GM21381 (cell line): ENCODE measurements at regions not wholly inside any gene's neighbourhood (a gene's known extent, or its start where the extent isn't known, plus 50 kb on each side); places are given as distances from the start of the nearest gene placed in this dataset.
"Not testable (repeated sequence)": the region's sequence is repeated elsewhere in the genome, so short reads cannot be mapped to it uniquely, and the experiment has no call there.

ENCODE experiments used
- ATAC-seq: cut with Tn5 transposase; IDR thresholded peaks from one replicate; pipeline ENCODE4 v1.9.1; 2021; ENCODE audit warnings: mild to moderate bottlenecking, moderate library complexity; ENCODE audit not compliant: unreplicated experiment

DNA sequence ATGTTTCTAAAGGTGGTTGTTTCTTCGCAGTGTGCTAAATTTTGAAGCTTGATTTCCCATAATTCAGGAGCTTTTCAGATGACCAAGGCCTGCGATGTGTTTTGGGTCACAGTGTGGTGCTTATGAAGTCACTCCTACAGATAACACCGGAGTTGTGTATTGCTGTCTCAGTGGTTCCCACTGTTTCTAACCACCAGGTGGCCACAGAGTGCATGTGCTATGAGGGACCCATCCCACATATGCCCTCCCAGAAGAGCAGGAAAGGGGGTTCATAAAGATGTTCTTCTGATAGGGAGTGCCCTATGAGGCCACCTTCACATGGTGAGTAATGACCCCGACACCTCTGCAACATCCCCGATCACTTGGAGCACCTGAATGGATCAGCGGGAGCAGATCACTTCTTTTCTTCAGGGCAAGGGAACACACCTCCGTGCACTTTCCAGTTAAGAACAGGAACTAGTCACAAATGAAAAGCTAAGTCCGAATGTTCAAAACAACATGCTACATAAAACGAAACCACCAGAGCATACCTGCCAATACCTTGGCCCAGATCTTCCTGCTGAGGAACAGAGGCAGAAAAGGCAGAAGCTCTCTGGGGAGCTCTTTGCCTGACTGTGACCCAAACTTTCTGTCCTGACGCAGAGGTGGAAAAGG lies 262.1 kb downstream of the FAM72C start:
- not testable (repeated sequence) for ATAC-seq

DNA sequence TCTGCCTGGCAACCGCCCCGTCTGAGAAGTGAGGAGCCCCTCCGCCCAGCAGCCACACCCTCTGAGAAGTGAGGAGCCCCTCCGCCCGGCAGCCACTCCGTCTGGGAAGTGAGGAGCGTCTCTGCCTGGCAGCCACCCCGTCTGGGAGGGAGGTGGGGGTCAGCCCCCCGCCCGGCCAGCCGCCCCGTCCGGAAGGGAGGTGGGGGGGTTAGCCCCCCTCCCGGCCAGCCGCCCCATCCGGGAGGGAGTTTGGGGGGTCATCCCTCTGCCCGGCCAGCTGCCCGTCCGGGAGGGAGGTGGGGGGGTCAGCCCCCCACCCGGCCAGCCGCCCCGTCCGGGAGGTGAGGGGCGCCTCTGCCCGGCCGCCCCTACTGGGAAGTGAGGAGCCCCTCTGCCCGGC lies 269.0 kb downstream of the FAM72C start:
- ATAC-seq: not testable (repeated sequence)

DNA sequence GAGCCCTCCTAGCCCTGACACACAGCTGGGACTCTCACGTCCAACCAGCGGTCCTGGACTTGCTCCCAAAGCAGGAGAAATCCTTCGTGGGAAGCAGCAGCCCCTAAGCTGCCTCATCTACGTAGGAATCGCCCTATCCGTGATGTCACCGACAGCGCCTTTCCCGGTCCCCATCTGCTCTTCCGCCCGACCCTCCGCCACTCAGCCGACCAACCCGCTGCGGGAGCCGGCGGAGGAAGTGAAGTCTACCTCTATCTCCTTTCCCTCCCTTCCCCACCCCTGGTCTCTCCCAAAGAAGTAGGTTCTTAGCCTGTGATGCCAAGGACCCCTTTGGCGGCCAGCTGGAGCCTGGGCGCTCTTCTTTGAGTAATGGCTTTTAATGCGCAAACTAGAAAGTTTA lies 272.1 kb downstream of the FAM72C start:
- no peak for ATAC-seq

DNA sequence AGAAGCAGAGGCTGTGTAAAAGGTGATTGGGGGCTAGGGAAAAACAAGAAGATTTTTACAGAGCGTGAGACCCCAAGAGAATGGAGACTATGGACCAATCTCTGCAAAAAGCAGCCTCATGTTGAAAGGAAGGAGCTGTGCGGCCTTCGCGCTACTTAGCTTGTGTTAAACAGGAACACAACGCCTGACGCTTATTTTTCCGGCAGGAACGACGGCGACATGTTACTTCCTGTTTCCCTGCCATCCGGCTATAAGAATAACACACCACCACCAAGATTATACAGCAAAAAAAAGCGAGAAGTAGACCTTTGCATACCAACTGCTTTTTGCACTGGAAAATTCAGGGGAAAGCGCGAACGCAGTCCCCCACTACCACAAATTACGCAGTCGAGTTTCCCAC lies 272.7 kb downstream of the FAM72C start:
- no peak for ATAC-seq

DNA sequence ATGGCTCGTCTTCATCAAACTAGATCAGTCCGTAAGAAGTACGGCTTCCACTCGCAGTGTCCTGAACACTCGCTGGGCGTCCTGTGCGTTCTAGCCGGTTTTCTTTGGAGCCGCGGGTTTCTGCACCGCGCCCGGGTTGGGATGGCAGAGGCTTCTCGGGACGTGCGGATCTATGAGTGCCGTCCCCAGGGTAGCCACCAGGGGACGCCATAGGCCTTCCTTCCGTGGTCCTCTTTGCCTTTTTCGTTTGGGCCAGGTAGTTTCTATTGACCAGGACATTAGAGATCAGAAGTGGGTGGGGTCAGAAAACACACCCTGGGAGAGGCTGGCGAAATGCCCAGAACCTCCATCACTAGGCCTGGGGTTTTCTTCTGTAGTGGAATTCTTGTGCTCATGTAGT lies 273.8 kb downstream of the FAM72C start:
- ATAC-seq: no peak

DNA sequence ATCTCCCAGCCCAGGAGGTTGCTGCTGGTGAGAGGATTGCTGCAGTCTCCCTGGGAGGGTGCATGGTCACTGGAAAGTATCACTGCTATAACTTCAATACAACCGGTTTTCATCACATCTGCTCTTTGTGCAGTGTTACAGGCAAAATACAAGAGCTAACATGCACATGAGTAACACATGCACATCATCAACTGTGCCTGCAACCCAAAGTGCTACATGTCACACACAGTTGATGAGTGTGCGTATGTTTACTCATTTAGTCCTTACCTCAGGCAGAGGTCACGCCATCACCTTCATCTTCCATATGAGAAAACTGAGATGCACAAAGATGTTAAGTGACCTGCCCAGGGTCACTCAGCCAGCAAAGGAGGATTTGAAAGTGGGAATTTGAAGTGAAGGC lies 277.7 kb downstream of the FAM72C start:
- ATAC-seq: no peak

DNA sequence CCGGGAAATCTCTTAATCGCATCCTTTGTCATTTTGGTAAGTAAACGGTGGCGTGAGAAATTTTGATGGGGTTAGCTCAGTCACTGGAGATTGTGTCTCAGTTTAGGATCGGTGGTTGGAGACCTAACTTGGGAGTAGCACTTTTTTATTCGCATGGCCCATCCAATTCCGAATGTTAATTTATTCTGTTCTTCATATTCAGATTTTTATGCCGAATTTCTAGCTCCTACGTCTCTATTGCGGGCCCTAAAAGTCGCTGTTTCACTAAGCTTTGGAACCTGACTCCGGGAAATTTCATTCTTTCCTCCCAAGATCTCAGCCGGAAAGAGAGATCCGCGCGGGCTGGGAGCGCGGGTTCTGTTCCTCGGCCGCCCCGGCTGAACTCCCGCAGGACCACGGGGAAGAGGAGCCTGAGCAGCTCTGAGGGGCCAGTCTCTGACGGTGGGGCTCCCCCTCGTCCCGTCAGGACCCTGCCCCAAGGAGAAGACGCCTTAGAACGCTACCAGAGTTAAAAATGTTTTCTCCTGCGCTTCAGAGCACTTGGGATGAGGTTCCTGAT lies 279.7 kb downstream of the FAM72C start:
- no peak for ATAC-seq

DNA sequence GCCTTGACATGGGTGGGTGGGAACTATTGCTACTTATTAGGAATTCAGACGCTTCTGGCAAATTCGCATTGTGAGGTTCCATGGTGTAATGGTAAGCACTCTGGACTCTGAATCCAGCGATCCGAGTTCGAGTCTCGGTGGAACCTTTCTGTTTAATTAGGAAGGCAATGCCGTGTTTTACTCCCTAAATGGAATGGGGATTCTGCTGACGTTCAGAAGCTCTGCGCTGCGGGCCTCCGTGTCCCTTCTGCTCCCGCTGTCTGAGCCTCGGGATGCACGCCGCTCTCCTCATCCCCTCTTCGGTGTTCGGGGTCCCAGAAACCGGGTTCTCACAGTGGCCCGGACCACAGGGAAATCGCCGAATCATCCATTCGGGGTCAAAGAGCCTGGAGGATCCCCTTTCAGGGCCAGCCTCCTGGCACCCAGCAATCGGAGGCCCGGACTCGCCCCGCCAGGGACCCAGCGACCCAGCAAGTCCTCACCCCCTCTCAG lies 280.3 kb downstream of the FAM72C start:
- ATAC-seq: no peak

DNA sequence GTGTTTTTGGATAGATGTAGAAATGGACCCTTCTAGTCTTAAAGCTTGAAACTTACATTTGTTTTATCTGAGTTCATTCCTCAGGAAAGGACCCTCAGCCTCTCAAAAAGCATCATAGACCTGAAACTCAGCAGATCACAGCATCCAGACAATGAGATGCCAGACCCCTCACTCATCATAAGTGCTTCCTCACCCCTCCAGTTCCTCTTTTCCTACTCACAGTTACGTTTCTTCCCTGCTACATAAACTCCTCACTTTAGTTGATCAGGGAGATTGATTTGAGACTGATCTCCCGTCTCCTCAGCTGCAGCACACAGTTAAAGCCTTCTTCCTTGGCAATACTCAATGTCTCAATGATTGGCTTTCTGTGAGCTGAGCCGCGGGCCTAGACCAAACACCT lies 282.0 kb downstream of the FAM72C start:
- no peak for ATAC-seq

DNA sequence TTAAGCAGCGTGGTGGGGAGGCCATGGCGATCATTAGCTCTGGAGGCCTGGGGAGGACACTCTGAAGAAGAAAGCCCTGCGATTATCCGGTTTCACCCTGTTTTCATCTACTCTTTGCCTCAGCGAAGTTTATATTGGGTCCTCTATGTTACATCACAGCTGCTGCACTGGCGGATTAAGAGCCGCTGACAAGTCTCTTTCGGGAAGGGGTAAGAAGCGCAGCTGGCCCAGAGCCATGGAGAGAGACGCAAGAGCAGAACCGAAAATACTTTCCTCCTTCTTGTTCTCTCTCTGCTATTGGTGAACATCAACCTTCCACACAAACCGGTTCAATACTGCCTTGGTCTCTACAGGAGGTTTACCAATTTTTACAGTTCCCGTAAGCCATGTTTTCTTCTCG lies 291.5 kb downstream of the FAM72C start:
- ATAC-seq: no peak

DNA sequence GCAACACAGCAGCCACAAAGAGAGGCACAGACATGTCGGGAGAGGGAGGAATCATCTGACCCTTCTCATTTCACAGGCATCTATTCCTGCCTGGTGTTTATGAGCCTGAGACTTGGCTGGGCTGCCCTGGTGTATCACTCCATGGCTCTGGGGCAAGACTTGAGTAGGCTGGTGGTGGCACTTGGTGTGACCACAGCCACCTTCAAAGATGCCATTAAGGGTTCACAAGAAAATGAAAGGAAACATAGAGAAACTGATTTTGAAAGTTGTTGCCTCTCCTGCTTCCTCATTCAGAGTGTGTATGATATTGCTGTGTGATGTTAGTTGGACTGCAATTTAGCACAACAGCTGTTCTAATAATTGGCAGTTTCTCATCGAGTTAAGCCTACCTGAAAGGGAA lies 298.8 kb downstream of the FAM72C start:
- ATAC-seq: no peak

DNA sequence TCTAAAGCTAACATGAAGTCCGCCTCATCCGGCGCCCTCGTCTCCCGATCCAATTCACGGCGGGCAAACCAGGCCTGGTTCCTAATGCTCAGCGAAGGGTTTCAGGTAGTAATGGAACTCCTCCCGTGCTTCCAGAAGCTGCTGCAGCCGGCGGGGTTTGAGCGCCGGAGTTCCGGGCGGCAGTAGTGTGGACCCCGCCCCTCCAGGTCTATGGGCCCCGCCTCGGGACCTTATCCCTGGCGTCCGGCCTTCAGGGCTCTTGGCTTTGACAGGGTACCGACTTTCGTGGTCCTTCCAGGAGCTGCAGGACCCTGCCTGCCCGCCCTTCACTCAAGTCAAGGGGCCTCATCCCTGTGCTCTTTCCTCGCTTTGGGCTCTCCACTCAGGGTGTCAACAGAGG lies 304.1 kb downstream of the FAM72C start:
- ATAC-seq: no peak

DNA sequence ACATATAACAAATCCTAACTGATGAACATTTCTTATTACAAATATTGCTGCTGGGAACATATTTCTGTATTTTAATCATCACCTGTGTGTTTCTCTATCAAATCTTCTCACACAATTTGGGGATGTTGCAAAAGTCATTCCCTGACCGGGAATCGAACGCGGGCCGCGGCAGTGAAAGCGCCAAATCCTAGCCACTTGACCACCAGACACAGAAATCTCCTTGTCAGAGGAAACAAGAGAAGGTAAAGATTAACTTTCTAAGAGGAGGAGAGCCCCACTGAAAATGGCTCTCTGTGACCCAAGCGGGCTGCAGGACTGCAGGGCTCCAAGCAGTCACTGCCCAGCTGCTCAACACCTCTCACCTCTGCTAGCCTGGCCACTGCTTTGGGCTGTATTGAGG lies 304.9 kb downstream of the FAM72C start:
- no peak for ATAC-seq

DNA sequence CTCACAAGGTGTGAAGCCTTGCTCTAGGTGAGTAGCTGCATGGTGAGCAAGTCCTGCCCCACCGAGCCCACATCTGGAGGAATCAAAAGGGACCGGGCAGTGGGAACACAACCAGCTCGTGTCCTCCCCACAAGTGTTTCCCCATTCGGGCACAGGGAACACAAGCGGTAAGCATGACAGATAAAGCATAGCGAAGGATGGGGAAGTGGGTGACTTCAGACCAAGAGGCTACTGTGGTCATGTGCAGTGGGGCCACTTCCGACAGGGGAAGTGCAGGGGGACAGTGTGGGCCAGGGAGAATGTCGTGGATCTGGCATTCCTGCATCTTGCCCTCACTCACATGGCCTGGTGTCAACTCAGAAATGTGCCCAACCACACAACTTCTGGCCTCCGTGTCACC lies 306.2 kb downstream of the FAM72C start:
- ATAC-seq: no peak

DNA sequence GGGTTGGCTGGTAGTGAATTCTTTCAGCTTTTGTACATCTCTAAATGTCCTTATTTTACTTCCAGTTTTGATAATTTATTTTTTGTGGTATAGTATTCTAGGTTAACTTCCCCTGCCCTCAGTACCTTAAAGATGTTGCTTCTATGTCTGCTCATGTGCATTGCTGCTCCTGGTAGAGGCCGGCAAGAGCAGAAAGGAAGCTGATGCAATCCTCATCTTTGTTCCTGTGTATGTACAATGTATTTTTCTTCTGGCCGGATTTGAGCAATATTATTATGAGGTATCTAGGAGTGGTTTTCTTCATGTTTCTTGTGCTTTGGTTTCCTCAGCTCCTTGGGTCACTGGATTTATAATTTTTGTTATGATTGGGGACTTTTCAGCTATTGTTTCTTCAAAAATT lies 308.7 kb downstream of the FAM72C start:
- not testable (repeated sequence) for ATAC-seq

DNA sequence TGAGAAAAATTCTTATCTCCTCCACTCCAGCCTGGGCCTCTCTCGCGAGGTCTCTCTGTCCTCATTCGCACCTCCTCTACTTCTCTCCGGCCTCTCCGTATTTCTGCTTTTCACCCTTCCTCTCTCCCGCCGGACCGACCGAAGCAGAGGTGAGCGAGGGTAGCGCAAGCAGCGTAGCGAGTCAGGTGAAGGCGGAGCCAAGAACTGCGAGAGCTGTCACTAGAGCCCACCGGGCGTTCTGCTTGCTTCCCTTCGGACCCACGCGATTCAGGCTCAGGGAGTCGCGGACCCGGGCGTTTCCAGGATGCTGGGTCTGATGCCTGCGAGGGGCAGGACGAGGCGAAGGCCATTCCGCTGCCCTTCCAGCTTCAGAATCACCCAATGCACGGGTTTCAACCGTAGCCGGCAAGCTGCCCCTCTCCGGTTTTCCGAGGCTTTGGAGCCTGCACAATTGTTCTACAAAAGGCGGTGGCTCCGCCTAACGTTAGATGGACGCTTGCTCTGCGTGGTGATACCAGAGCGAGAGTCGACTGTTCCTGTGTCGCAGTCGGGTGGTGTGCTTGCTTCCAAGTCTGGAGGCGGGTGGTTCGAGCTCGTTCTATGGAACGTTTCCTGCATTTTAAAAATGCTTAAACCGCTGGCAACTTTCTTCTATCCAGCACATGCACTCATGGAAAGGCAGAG lies 310.2 kb downstream of the FAM72C start:
- ATAC-seq: no peak

DNA sequence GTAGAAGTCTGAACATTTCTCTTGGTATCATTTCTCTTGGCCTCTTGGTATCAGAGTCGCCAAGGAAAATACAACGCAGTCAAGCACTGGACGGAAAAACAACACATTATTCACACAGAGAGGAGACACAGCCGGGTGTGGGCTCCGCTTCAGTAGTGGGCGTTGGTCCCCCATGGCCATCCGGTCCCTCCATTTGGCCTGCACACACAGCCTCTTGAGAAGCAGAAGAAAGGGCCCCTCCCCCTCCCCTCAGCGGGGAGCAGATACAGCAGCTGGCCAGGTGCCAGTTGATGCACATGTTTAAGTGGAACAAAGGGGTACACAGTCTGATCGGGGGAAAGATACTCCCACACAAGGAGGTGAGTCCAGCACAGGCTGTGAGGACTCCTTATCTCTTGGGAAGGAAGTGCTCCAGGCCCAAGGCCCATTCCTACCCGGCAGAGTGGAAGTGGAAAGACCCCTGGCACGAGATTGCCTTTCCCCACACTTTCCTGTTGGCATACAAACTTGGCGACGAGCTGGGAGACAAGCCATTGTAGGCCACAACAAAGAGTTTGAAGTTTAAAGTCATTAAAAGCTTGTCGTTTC lies 311.3 kb downstream of the FAM72C start:
- no peak for ATAC-seq

DNA sequence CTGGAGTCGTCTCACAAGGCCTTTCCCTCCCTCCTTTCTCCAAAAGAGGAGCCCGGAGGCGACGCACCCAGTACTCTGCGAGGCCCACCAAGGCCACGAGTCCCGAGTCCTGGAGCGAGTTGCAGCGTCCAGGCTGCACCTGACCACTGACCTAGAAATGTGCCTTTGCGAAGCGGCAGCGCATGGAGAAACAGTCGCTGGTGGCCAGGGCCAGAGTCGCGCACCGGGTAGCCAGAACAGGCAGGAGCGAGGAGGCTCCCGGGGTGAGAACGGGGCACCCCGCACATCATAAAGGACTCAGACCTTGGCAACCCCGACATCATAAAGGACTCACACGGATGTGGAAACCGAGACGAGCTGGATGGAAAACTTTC lies 318.4 kb downstream of the FAM72C start:
- ATAC-seq: no peak

DNA sequence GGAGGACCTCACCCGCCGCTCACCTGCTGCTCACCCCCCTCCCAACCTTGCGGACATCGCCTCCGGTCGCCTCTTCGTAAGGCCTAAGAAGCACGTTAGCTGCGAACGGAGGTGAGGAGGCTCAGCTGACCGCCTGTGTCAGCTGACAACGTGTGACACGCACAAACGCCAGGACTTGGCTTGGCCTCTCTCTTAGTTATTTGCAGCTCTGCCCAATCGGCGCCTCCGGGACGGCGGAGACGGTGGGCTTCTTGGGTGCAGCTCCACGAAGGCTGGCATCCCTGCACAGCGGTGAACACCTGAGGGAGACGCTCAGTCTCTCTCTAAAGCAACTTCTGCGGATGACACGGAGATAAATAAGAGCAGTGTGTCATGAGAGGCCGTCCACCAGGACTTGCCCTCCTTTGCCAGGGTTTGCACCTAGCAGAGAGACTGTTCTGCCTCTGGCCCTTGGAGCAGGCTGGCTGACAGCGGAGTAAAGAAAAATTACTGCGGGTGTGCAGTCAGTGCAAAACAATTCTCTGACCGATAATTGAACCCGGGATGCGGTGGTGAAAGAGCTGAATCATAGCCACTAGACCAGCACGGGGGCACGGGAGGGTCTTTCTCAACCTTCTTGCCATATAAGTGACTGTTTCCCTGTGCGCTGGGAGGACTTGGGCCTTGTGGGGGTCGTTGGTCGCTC lies 318.9 kb downstream of the FAM72C start:
- no peak for ATAC-seq

DNA sequence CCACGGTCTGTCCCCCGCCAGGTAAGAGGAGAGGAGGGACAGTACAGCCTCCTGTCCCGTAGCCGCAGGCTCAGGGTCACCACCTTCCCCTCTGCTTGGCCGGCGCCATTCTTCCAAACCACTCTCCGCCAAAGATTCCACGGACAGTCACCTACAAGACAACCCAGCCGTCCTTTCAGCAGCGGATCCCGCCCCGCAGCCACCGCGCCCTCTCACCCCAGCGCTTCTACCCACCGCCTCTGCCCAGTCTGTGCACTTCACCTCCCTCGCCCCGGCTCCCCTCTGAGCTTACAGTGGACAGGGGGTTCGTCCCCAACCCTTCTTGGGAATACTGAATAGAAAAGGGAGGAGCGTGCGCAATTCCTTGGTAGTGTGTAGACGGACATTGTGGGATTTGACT lies 319.6 kb downstream of the FAM72C start:
- no peak for ATAC-seq

DNA sequence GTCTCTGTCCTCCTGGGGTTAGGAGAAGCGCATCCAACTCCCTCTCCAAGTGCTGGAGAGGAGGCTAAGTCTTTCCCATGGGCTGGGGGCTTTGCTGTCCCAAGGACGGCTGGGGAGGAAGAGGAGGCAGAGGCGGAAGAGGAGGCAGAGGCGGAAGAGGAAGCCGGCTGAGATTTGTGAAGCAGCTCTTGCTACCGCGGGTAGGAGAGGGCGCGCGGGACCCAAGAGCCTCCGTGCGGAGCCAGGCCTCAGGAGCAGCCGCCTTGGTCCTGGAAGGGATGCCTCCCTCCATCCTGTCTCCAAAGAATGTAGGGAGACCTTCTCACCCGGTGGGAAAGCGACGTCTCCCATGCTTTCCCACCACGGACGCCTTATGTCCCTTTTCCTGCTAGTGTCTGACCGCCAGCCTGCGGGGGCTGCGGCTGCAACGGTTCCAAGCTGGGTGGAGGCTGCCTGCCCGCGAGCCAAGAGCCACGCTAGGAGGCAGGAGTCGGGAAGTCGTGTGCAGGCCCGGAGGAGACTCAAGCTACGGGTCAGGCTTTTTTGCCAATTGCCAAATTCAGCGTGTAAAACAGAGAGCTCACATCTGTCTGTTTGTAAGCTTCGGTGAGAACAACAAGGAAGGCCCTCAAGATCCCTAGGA lies 320.3 kb downstream of the FAM72C start:
- ATAC-seq: no peak
